K562 (cell line): ENCODE measurements at regions not wholly inside any gene's neighbourhood (a gene's known extent, or its start where the extent isn't known, plus 50 kb on each side); places are given as distances from the start of the nearest gene placed in this dataset.

Experiments used
- ATAC-seq: fragments of 200-7000 bp; cut with Tn5 transposase; 3 replicates; pipeline ENCODE4 v1.9.1; 2020; ENCODE audit warnings: moderate library complexity
- BruUV-seq: library from RNA; stranded (reverse); fragments of 400-500 nt; replicated peaks from 2 replicates; lab custom pipeline; 2021; lab: Mats Ljungman, UMichigan
- CTCF ChIA-PET: fragments of 300-600 bp; formaldehyde crosslinking; extraction: SDS; loops from one replicate; lab custom pipeline; 2021; ENCODE audit warnings: low intra/inter-chr PET ratio; lab: Yijun Ruan, JAX
- POLR2A ChIA-PET: fragments of 300-600, 350-650 bp; sonication (Branson Sonifier 250); formaldehyde crosslinking; extraction: SDS; loops from one replicate; lab custom pipeline; 2021; ENCODE audit warnings: antibody characterized with exemption, inconsistent platforms; lab: Yijun Ruan, JAX
- DNase-seq, 4 experiments: peaks; one replicate each; pipeline versions ENCODE4 v3.0.0 to v3.0.0-alpha.2; 2011 to 2018; ENCODE audit warnings: low spot score in 3 of 4, mixed read lengths in 3 of 4; ENCODE audit errors: extremely low read depth in 1 of 4
- FAIRE-seq: peaks from 2 replicates; lab custom pipeline; 2011; peaks lifted over from hg19 to GRCh38; lab: Jason Lieb, UNC
- H2AFZ ChIP-seq: 2 replicates; pipeline ENCODE4 v1.6.0; 2011; ENCODE audit warnings: low read depth, low read length, control low read depth, inconsistent platforms
- H3K27ac ChIP-seq: fragments of 200-600 bp; 3 replicates; pipeline ENCODE4 v1.8.0; 2011; ENCODE audit warnings: low read depth, mild to moderate bottlenecking, control low read depth, inconsistent platforms, low read length, moderate library complexity, mixed read lengths; ENCODE audit errors: extremely low read depth
- H3K27me3 ChIP-seq, 2 experiments: fragments of 300-600 bp in 1 of 2; 2 replicates in 1 of 2; 3 replicates in 1 of 2; pipeline versions ENCODE4 v1.6.0 to v1.8.0; 2011; ENCODE audit warnings: inconsistent platforms in 2 of 2, low read length in 2 of 2, mild to moderate bottlenecking in 1 of 2, mixed read lengths in 1 of 2, moderate library complexity in 1 of 2; ENCODE audit not compliant: control insufficient read depth in 2 of 2, insufficient read depth in 2 of 2
- H3K36me3 ChIP-seq: fragments of 300-600 bp; 3 replicates; pipeline ENCODE4 v1.8.0; 2011; ENCODE audit warnings: mild to moderate bottlenecking, low read length, inconsistent platforms; ENCODE audit not compliant: control insufficient read depth, insufficient read depth
- H3K4me1 ChIP-seq, 2 experiments: fragments of 200-600 bp in 1 of 2; replicated peaks in 1 of 2; 2 replicates in 1 of 2; 3 replicates in 1 of 2; pipeline versions ENCODE4 v1.5.1 to v1.8.0; 2011; ENCODE audit warnings: inconsistent platforms in 2 of 2, low read length in 2 of 2, mild to moderate bottlenecking in 1 of 2, mixed read lengths in 1 of 2, moderate library complexity in 1 of 2; ENCODE audit not compliant: control insufficient read depth in 2 of 2, insufficient read depth in 2 of 2
- H3K4me2 ChIP-seq: 2 replicates; pipeline ENCODE4 v1.6.1; 2011; ENCODE audit warnings: low read length, control low read depth, inconsistent platforms, mixed read lengths; ENCODE audit not compliant: insufficient read depth
- H3K4me3 ChIP-seq: fragments of 200-600 bp; sonication (generic), shearing (Covaris generic); 2 replicates; pipeline ENCODE4 v1.5.1; 2016; ENCODE audit warnings: control low read depth, inconsistent platforms
- H3K79me2 ChIP-seq: fragments of 200-600 bp; 3 replicates; pipeline ENCODE4 v1.8.0; 2011; ENCODE audit warnings: low read length, inconsistent platforms; ENCODE audit not compliant: control insufficient read depth, insufficient read depth
- H3K9ac ChIP-seq, 2 experiments: 2 replicates each; pipeline versions ENCODE4 v1.6.0 to v1.6.1; 2011; ENCODE audit warnings: low read depth in 2 of 2, low read length in 2 of 2, control low read depth in 1 of 2, inconsistent platforms in 1 of 2, mild to moderate bottlenecking in 1 of 2, mixed read lengths in 1 of 2; ENCODE audit not compliant: insufficient read depth in 1 of 2
- H3K9me1 ChIP-seq: one replicate; pipeline ENCODE4 v1.6.0; 2011; ENCODE audit warnings: inconsistent platforms, mild to moderate bottlenecking, low read length, moderate library complexity; ENCODE audit not compliant: control insufficient read depth, insufficient read depth
- H3K9me3 ChIP-seq: replicated peaks from 2 replicates; pipeline ENCODE4 v1.5.1; 2011; ENCODE audit warnings: low read depth, low read length, inconsistent platforms; ENCODE audit not compliant: control insufficient read depth, insufficient read depth
- H4K20me1 ChIP-seq: replicated peaks from 2 replicates; pipeline ENCODE4 v1.6.1; 2011; ENCODE audit warnings: low read length, inconsistent platforms, mixed read lengths; ENCODE audit not compliant: control insufficient read depth, insufficient read depth
- ADNP ChIP-seq: fragments of 200-800 bp; sonication (Bioruptor generic); IDR thresholded peaks from 2 replicates; pipeline ENCODE4 v1.6.1; 2016; ENCODE audit warnings: missing genetic modification characterization, missing compliant biosample characterization
- BMI1 ChIP-seq: fragments of 150-350 bp; IDR thresholded peaks from 2 replicates; pipeline ENCODE4 v1.6.1; 2014; ENCODE audit warnings: low read length
- CXXC5 ChIP-seq: fragments of 250-450 bp; sonication (Bioruptor Pico); IDR thresholded peaks from 2 replicates; pipeline ENCODE4 v1.8.0; 2022; ENCODE audit warnings: inconsistent platforms, mild to moderate bottlenecking, moderate library complexity
- FIP1L1 ChIP-seq: fragments of 200-400 bp; formaldehyde crosslinking; IDR thresholded peaks from 2 replicates; pipeline ENCODE4 v1.6.1; 2018; ENCODE audit warnings: mild to moderate bottlenecking, low read depth, low read length; ENCODE audit not compliant: poor library complexity, severe bottlenecking
- GATA2 ChIP-seq: sonication (generic); formaldehyde crosslinking; IDR thresholded peaks from 2 replicates; pipeline ENCODE4 v1.4.0; 2020; ENCODE audit warnings: mild to moderate bottlenecking, missing genetic modification reagents
- HCFC1 ChIP-seq: IDR thresholded peaks from 2 replicates; pipeline ENCODE4 v1.6.1; 2012; ENCODE audit warnings: low read depth, low read length, improper control_type of control experiment
- HLTF ChIP-seq: fragments of 450-650 bp; IDR thresholded peaks from 2 replicates; pipeline ENCODE4 v1.6.1; 2016
- HMG20A ChIP-seq: fragments of 450-650 bp; formaldehyde crosslinking; conservative IDR thresholded peaks from 2 replicates; pipeline ENCODE4 v1.4.0; 2020; ENCODE audit warnings: mild to moderate bottlenecking, mixed read lengths
- NUFIP1 ChIP-seq: fragments of 450-650 bp; IDR thresholded peaks from 2 replicates; pipeline ENCODE4 v1.6.1; 2018; ENCODE audit not compliant: partially characterized antibody
- ZBTB2 ChIP-seq: fragments of 450-650 bp; IDR thresholded peaks from 2 replicates; pipeline ENCODE4 v1.6.1; 2016; ENCODE audit warnings: antibody characterized with exemption
- ZC3H11A ChIP-seq: IDR thresholded peaks from 2 replicates; pipeline ENCODE4 v1.6.1; 2012; ENCODE audit warnings: low read depth, low read length, improper control_type of control experiment
- ZKSCAN8 ChIP-seq: fragments of 200-800 bp; sonication (Bioruptor generic); IDR thresholded peaks from 2 replicates; pipeline ENCODE4 v1.6.1; 2016; ENCODE audit warnings: missing genetic modification characterization, missing compliant biosample characterization
- WGBS: fragments of 100-300 bp; shearing (Covaris generic); methylation state at CpG from one replicate; pipeline ENCODE4 v1.1.6; 2016; ENCODE audit warnings: low coverage, mixed read lengths; ENCODE audit not compliant: insufficient coverage; ENCODE audit errors: missing lambda C conversion rate; 5-methylcytosine and 5-hydroxymethylcytosine counted together
- in situ Hi-C: fragments of 300-500 bp; cut with MboI; formaldehyde crosslinking; loops from 4 replicates; pipeline ENCODE4 v1.15.0; 2018; ENCODE audit warnings: inconsistent platforms, mixed read lengths
- intact Hi-C: fragments of 100-400 bp; cut with micrococcal nuclease; formaldehyde crosslinking; loops from 2 replicates; pipeline ENCODE4 v1.14.2; 2022
- TF ChIP-seq, protein P1 (sequence below): fragments of 250-450 bp; sonication (Bioruptor Pico); IDR thresholded peaks from 2 replicates; pipeline ENCODE4 v1.5.0; 2021; ENCODE audit warnings: mild to moderate bottlenecking, moderate library complexity

DNA sequence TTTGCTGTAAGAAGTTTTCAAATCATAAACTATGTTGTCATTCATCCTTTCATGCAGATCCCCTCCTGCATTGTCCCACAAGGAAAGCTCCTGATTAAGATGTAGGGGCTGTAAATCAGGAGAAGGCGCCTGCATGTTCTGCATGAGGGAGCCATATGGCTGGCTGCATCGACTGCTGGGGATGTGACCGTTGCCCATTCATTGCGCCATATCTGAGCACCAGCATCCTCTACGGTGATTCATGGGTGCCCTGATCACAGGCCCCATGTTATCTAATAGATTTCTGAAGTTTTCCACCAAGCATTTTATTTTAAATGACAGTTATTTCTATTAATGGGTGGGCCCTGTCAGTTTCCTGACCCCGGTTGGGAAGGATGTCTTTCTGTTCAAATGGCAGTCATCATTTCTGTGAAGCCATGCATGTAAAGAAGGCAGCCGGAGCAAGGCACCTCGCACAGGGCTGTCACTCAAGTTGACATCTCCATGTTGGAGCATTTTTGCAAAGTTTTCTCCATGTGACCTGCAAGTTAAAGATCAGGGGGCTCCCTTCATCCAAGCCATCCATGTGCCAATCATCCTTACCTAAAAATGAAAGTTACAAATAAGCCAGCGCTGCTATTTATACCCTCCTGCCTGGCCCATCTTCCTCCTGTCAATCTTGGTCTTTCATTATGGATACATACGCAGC is 128.8 kb downstream of the TEX36 start:
- Histone ChIP-seq H3K27me3 (peaks cover 0 to 21% of the 10 kb centered on the region in 2 experiments; a peak in 3 of 5 replicates), H3K79me2 (no peaks in the 10 kb centered on the region), H2AFZ (no peak overlapping the region), H3K9me3 (no peaks in the 10 kb centered on the region), H3K4me2 (no peak overlapping the region), H3K9me1 (no peaks in the 10 kb centered on the region), H3K9ac (no peak overlapping the region), H3K4me1 (no peaks in the 10 kb centered on the region), H3K36me3 (no peaks in the 10 kb centered on the region), H3K4me3 (no peak overlapping the region), H3K27ac (no peak overlapping the region), H4K20me1 (no peaks in the 10 kb centered on the region)
- ChIA-PET CTCF (no interaction called here), POLR2A (no interaction called here)
- ATAC-seq = no peak
- 0% methylated on average over 10 of the region's 10 CpGs for WGBS
- intact Hi-C loops (no loop called here), in situ Hi-C loops (no loop called here)
- TF ChIP-seq FIP1L1 (no peak), HCFC1 (no peak)
- no peak for FAIRE-seq
- DNase-seq = no peak
- BruUV-seq = no TSS peak

- H3K9ac ChIP-seq = no peak overlapping the region
- H3K9me1 ChIP-seq = no peaks in the 10 kb centered on the region
- DNase-seq = no peak
- BruUV-seq = no TSS peak
- WGBS = 0% methylated on average over 2 of the region's 2 CpGs
- peaks cover 2 to 31% of the 10 kb centered on the region in 2 experiments; a peak in 3 of 5 replicates for H3K27me3 ChIP-seq
- FAIRE-seq = no peak
- H3K79me2 ChIP-seq = no peaks in the 10 kb centered on the region
- in situ Hi-C loops = no loop called here
- ChIA-PET CTCF (no interaction called here), POLR2A (no interaction called here)
- ATAC-seq = no peak
- no peaks in the 10 kb centered on the region for H3K4me1 ChIP-seq
- H3K4me3 ChIP-seq = no peak overlapping the region
- no peak overlapping the region for H3K4me2 ChIP-seq
- H3K9me3 ChIP-seq = no peaks in the 10 kb centered on the region
- no peaks in the 10 kb centered on the region for H3K36me3 ChIP-seq
- H3K27ac ChIP-seq = no peak overlapping the region
- H2AFZ ChIP-seq = no peak overlapping the region
- no peaks in the 10 kb centered on the region for H4K20me1 ChIP-seq
- intact Hi-C loops = no loop called here
- TF ChIP-seq ADNP (tag) (no peak), HLTF (no peak), HMG20A (no peak), GATA2 (CRISPR knock-in tag) (no peak), ZKSCAN8 (CRISPR knock-in tag) (no peak), ZC3H11A (no peak), CXXC5 (CRISPR knock-in tag) (no peak), NUFIP1 (no peak), BMI1 (no peak), ZBTB2 (no peak)
- TF ChIP-seq, protein P1, sequence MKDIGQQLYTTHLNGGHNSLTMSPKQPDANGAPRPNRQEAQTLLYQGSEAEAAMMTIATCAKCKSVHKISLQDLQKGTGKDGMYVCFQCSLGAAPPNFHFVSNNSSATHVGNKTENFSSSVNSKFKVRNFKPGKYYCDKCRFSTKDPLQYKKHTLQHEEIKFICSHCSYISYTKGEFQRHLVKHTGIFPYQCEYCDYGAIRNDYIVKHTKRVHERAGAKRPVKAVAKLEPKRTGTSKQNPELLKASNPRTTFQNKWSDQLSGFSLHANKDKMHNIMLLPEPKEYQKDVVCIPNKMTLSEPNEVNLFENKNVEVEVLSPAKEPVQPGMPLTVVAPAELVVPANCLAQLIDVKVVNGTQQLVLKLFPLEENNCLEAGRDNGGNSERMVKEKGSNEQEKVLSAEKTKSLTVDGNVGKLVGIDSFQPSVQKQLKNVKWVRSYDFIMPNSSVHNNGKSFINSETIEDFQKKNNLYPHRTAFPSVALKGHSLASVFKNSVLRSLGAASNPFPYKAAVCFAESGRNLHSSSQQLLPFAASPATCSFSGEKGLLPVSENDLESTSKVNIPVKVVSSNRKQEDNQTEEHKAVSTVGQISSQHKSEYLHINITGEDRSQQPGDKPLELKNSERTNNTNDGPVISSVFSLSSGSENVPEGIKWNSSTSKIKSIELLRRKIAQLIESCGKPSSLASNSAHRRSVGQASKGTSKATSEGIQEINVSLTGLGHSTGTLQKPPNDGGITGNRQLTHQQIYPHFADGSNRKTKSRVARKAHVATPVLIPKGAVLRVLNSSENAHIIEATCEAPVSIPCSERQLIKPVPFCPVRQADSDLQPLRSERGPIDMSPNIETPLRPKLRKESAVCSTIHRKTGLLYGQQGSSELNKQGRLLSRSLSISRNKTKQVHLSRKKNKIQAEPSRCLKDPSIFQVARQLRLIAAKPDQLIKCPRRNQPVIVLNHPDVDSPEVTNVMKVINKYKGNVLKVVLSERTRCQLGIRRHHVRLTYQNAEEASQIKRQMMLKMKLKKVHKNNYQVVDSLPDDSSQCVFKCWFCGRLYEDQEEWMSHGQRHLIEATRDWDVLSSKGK (CRISPR knock-in tag) = no peak
Measured at GRCh38 chr10:125553091-125553490, 129.9 kb downstream of the TEX36 start.
